ENCODE measurements at regions not wholly inside any gene's neighbourhood (a gene's known extent, or its start where the extent isn't known, plus 50 kb on each side); places are given as distances from the start of the nearest gene placed in this dataset.

- TF ChIP-seq CTCF (conservative IDR thresholded peaks at IDR 0.05 in 1 of 2, IDR thresholded peaks at IDR 0.05 in 1 of 2; ENCODE audit: extremely low read depth in 1 of 2, insufficient read depth in 1 of 2, low read depth in 1 of 2, low read length in 2 of 2) (no peak), EZH2 (IDR thresholded peaks at IDR 0.05; ENCODE audit: borderline replicate concordance, low read length) (no peak)
These were observed 169.2 kb downstream of the ASB1 start for GRCh38 chr2:238595750-238596570.
